ENCODE measurements at regions not wholly inside any gene's neighbourhood (a gene's known extent, or its start where the extent isn't known, plus 50 kb on each side); places are given as distances from the start of the nearest gene placed in this dataset.

DNA sequence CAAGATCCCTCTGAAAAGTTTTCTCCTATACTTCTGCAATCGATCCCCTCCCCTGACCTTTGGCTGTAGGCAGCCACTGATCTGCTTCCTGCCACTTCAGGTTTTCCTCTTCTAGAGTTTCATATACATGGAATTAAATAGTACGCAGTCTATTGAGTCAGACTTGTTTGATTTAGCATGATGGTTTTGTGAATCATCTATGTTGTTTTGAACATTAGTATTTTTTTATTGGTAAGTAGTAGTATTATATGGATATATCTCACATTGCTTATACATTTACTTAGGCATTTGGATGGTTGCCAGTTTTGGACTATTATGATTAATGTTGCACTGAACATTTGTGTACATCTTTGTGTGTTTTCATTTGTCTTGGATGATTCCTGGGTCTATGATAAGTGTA, 518.0 kb downstream of the CD109 start:
- H2BK120ac ChIP-seq (ENCODE audit: insufficient read depth, low read length, poor library complexity) = no peak overlapping the region
- no peak overlapping the region for H3K4ac ChIP-seq (ENCODE audit: low read depth, low read length)
- H3K14ac ChIP-seq (ENCODE audit: low read length) = no peak overlapping the region
- H2AK5ac ChIP-seq (ENCODE audit: low read length) = no peak overlapping the region
- H3K79me1 ChIP-seq (ENCODE audit: low read length) = no peaks in the 10 kb centered on the region
- no peak overlapping the region for H3K18ac ChIP-seq (ENCODE audit: low read length)
- no peak overlapping the region for H3K4me2 ChIP-seq (ENCODE audit: low read length)
- no peak overlapping the region for H2BK12ac ChIP-seq (ENCODE audit: low read length)
- H2AFZ ChIP-seq (ENCODE audit: insufficient read depth, low read length, poor library complexity) = no peak overlapping the region
- no peak overlapping the region for H4K8ac ChIP-seq (ENCODE audit: low read depth, low read length)
- H2BK5ac ChIP-seq (ENCODE audit: low read depth, low read length, poor library complexity) = no peak overlapping the region
- H3K27ac ChIP-seq (ENCODE audit: low read depth, low read length) = no peak overlapping the region
- no peak overlapping the region for H3K4me3 ChIP-seq (ENCODE audit: low read depth, low read length)
- no CpG with 5 or more reads among the region's 2 CpGs for WGBS (ENCODE audit: extremely low coverage, insufficient coverage, insufficient read length)
- DNase-seq = no peak
- H3K9ac ChIP-seq (ENCODE audit: low read length) = no peak overlapping the region
- H4K12ac ChIP-seq (ENCODE audit: low read depth, low read length) = no peak overlapping the region
- H3K79me2 ChIP-seq (ENCODE audit: control insufficient read depth, insufficient read depth, low read length, poor library complexity) = no peaks in the 10 kb centered on the region
- no peaks in the 10 kb centered on the region for H3K36me3 ChIP-seq (ENCODE audit: control insufficient read depth in 1 of 2, insufficient read depth in 2 of 2, low read length in 2 of 2)
- H4K91ac ChIP-seq (ENCODE audit: low read depth, low read length) = no peak overlapping the region
- no peak overlapping the region for H3K23ac ChIP-seq (ENCODE audit: low read length)
- no peaks in the 10 kb centered on the region for H3K27me3 ChIP-seq (ENCODE audit: insufficient read depth, low read length)
- no peaks in the 10 kb centered on the region for H3K9me3 ChIP-seq (ENCODE audit: insufficient read depth, low read depth, low read length)
- H3K4me1 ChIP-seq (ENCODE audit: control insufficient read depth in 1 of 2, insufficient read depth in 2 of 2, low read length in 2 of 2) = no peaks in the 10 kb centered on the region

DNA sequence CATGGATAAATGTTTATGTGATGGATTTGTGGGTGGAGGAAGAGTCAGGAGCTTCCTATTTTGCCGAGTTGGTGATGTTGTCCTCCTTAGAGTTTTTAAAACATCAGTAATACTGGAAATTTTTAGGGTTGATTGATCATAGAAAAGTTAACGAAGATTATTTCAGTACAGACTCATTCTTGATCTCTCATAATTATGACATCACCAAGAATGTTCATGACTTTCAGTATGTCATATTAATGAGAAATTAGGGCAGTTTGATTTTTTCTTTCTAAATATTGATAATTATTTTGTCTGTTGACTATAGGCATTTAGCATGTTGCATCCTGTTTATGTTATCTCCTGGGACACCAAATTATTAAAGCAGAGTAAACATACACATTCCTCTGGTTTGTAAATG, 512.2 kb downstream of the CD109 start:
- no peak overlapping the region for H2AK5ac ChIP-seq (ENCODE audit: low read length)
- H3K4ac ChIP-seq (ENCODE audit: low read depth, low read length) = no peak overlapping the region
- H3K36me3 ChIP-seq (ENCODE audit: control insufficient read depth in 1 of 2, insufficient read depth in 2 of 2, low read length in 2 of 2) = no peaks in the 10 kb centered on the region
- H2BK12ac ChIP-seq (ENCODE audit: low read length) = no peak overlapping the region
- H3K18ac ChIP-seq (ENCODE audit: low read length) = no peak overlapping the region
- no peak overlapping the region for H2BK120ac ChIP-seq (ENCODE audit: insufficient read depth, low read length, poor library complexity)
- H3K4me3 ChIP-seq (ENCODE audit: low read depth, low read length) = no peak overlapping the region
- H3K27ac ChIP-seq (ENCODE audit: low read depth, low read length) = no peak overlapping the region
- no peak overlapping the region for H3K4me2 ChIP-seq (ENCODE audit: low read length)
- no peak overlapping the region for H4K8ac ChIP-seq (ENCODE audit: low read depth, low read length)
- H4K12ac ChIP-seq (ENCODE audit: low read depth, low read length) = no peak overlapping the region
- no peaks in the 10 kb centered on the region for H3K9me3 ChIP-seq (ENCODE audit: insufficient read depth, low read depth, low read length)
- H2AFZ ChIP-seq (ENCODE audit: insufficient read depth, low read length, poor library complexity) = no peak overlapping the region
- no peak overlapping the region for H3K14ac ChIP-seq (ENCODE audit: low read length)
- no peaks in the 10 kb centered on the region for H3K79me1 ChIP-seq (ENCODE audit: low read length)
- no peak overlapping the region for H3K9ac ChIP-seq (ENCODE audit: low read length)
- no peaks in the 10 kb centered on the region for H3K4me1 ChIP-seq (ENCODE audit: control insufficient read depth in 1 of 2, insufficient read depth in 2 of 2, low read length in 2 of 2)
- no peak overlapping the region for H3K23ac ChIP-seq (ENCODE audit: low read length)
- H2BK5ac ChIP-seq (ENCODE audit: low read depth, low read length, poor library complexity) = no peak overlapping the region
- no peak for DNase-seq
- no peaks in the 10 kb centered on the region for H3K27me3 ChIP-seq (ENCODE audit: insufficient read depth, low read length)
- H4K91ac ChIP-seq (ENCODE audit: low read depth, low read length) = no peak overlapping the region
- no CpG with 5 or more reads among the region's 2 CpGs for WGBS (ENCODE audit: extremely low coverage, insufficient coverage, insufficient read length)
- no peaks in the 10 kb centered on the region for H3K79me2 ChIP-seq (ENCODE audit: control insufficient read depth, insufficient read depth, low read length, poor library complexity)

DNA sequence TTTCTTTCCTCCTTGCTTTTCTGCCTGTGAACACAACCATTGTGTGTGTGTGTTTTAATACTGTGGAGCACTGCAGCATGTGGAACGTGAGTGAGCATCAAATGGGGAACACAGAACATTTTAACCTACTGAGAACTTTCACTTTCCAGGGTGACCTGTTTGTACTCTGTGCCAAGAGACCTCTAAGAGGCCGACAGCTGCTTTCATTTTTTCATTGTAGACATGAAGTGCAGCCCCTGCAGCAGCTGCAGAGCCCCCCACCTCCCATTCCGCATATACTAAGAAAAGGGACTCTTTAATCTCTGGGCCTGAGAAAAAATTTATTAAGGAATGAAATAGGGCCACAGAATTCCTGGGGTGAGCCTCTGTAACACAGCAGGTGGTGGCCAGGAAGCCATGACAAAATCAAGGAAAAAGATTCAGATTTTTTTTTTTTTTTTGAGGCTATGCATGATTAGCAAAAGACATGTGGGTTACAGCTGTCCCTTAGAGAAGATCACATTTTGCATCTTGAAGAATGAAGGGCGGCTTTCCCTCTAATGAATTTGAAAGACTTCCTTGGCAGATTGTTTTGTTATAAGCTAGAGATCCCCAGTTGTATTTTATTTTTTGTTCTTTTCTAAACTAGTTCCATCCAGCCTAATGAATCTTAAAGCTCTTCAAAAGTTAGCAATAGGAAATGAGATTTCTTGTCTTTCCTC, 503.4 kb downstream of the CD109 start:
- H3K4me1 ChIP-seq (ENCODE audit: control insufficient read depth in 1 of 2, insufficient read depth in 2 of 2, low read length in 2 of 2) = no peaks in the 10 kb centered on the region
- H3K4ac ChIP-seq (ENCODE audit: low read depth, low read length) = no peak overlapping the region
- no peak overlapping the region for H3K4me2 ChIP-seq (ENCODE audit: low read length)
- H2BK12ac ChIP-seq (ENCODE audit: low read length) = no peak overlapping the region
- H3K27ac ChIP-seq (ENCODE audit: low read depth, low read length) = no peak overlapping the region
- no peaks in the 10 kb centered on the region for H3K27me3 ChIP-seq (ENCODE audit: insufficient read depth, low read length)
- no CpG with 5 or more reads among the region's 4 CpGs for WGBS (ENCODE audit: extremely low coverage, insufficient coverage, insufficient read length)
- H2BK5ac ChIP-seq (ENCODE audit: low read depth, low read length, poor library complexity) = no peak overlapping the region
- H3K4me3 ChIP-seq (ENCODE audit: low read depth, low read length) = no peak overlapping the region
- H4K12ac ChIP-seq (ENCODE audit: low read depth, low read length) = no peak overlapping the region
- H4K91ac ChIP-seq (ENCODE audit: low read depth, low read length) = no peak overlapping the region
- H3K79me1 ChIP-seq (ENCODE audit: low read length) = no peaks in the 10 kb centered on the region
- H3K23ac ChIP-seq (ENCODE audit: low read length) = no peak overlapping the region
- no peak overlapping the region for H4K8ac ChIP-seq (ENCODE audit: low read depth, low read length)
- H3K9ac ChIP-seq (ENCODE audit: low read length) = no peak overlapping the region
- H3K18ac ChIP-seq (ENCODE audit: low read length) = no peak overlapping the region
- no peak overlapping the region for H3K14ac ChIP-seq (ENCODE audit: low read length)
- DNase-seq = no peak
- no peaks in the 10 kb centered on the region for H3K36me3 ChIP-seq (ENCODE audit: control insufficient read depth in 1 of 2, insufficient read depth in 2 of 2, low read length in 2 of 2)
- H2BK120ac ChIP-seq (ENCODE audit: insufficient read depth, low read length, poor library complexity) = no peak overlapping the region
- H2AK5ac ChIP-seq (ENCODE audit: low read length) = no peak overlapping the region
- H2AFZ ChIP-seq (ENCODE audit: insufficient read depth, low read length, poor library complexity) = no peak overlapping the region
- H3K79me2 ChIP-seq (ENCODE audit: control insufficient read depth, insufficient read depth, low read length, poor library complexity) = no peaks in the 10 kb centered on the region
- H3K9me3 ChIP-seq (ENCODE audit: insufficient read depth, low read depth, low read length) = no peaks in the 10 kb centered on the region

DNA sequence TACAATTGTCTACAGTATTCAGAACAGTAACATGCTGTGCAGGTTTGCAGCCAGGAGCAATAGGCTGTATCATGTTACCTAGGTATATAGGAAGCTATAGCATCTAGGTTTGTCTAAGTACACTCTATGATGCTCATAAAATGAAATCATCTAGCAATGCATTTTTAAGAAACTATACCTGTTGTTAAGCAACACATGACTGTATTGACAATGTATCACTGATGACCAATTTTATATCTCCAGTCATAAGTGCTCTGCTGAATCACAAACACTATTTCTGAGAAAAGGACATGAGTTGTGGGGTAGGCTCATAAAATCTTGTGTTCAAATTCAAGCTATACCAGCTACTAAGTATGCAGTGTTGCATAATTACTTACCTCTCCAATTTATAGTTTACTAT, 501.3 kb downstream of the CD109 start:
- no peak overlapping the region for H3K23ac ChIP-seq (ENCODE audit: low read length)
- no peak overlapping the region for H3K9ac ChIP-seq (ENCODE audit: low read length)
- no peak overlapping the region for H2BK120ac ChIP-seq (ENCODE audit: insufficient read depth, low read length, poor library complexity)
- H3K79me2 ChIP-seq (ENCODE audit: control insufficient read depth, insufficient read depth, low read length, poor library complexity) = no peaks in the 10 kb centered on the region
- H3K14ac ChIP-seq (ENCODE audit: low read length) = no peak overlapping the region
- no peak overlapping the region for H2BK5ac ChIP-seq (ENCODE audit: low read depth, low read length, poor library complexity)
- no peaks in the 10 kb centered on the region for H3K27me3 ChIP-seq (ENCODE audit: insufficient read depth, low read length)
- H3K9me3 ChIP-seq (ENCODE audit: insufficient read depth, low read depth, low read length) = no peaks in the 10 kb centered on the region
- no peak overlapping the region for H4K91ac ChIP-seq (ENCODE audit: low read depth, low read length)
- H2AK5ac ChIP-seq (ENCODE audit: low read length) = no peak overlapping the region
- H4K12ac ChIP-seq (ENCODE audit: low read depth, low read length) = no peak overlapping the region
- no peak overlapping the region for H4K8ac ChIP-seq (ENCODE audit: low read depth, low read length)
- no peak overlapping the region for H3K27ac ChIP-seq (ENCODE audit: low read depth, low read length)
- no peak overlapping the region for H3K4ac ChIP-seq (ENCODE audit: low read depth, low read length)
- no peak overlapping the region for H2AFZ ChIP-seq (ENCODE audit: insufficient read depth, low read length, poor library complexity)
- H3K18ac ChIP-seq (ENCODE audit: low read length) = no peak overlapping the region
- no peak overlapping the region for H3K4me3 ChIP-seq (ENCODE audit: low read depth, low read length)
- no peaks in the 10 kb centered on the region for H3K4me1 ChIP-seq (ENCODE audit: control insufficient read depth in 1 of 2, insufficient read depth in 2 of 2, low read length in 2 of 2)
- H3K79me1 ChIP-seq (ENCODE audit: low read length) = no peaks in the 10 kb centered on the region
- H2BK12ac ChIP-seq (ENCODE audit: low read length) = no peak overlapping the region
- no peak for DNase-seq
- H3K4me2 ChIP-seq (ENCODE audit: low read length) = no peak overlapping the region
- no peaks in the 10 kb centered on the region for H3K36me3 ChIP-seq (ENCODE audit: control insufficient read depth in 1 of 2, insufficient read depth in 2 of 2, low read length in 2 of 2)
